ENCODE measurements at regions not wholly inside any gene's neighbourhood (a gene's known extent, or its start where the extent isn't known, plus 50 kb on each side); places are given as distances from the start of the nearest gene placed in this dataset.

DNA sequence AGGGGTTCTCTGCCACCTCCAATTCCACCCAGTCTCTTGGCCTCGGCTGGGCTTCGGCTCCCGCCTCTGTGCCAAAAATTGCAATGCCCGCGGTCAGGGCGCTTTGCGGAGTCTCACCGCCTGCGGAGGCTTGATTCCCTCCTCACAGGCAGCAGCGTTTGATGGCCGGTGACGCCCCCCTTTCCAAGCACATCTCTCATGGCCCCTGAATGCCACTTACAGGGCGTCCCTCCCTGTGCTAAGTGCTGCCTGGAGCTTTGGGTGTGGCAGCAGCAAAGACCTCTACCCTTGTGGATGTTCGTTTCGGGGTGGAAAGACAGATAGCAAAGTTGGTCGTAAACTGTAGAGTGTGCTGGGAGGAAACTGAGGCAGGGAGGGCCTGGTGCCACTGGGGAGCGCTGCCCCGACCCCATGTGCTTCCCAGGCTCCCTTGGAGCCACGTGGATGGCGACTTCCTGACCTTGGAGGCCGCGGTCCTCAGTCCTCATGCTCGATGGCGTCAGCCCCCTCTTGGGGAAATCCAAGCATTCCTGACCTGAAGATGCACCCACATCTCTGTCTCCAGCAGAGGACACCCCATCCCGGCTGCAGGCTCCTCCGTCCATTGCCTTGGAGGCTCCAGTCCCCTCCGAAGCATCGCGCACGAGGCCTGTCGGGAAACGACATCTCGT lies 249.2 kb upstream of the IRX4 start:
- TF ChIP-seq POLR2A (IDR thresholded peaks at IDR 0.05; ENCODE audit: low read depth, low read length) (no peak), CTCF (IDR thresholded peaks at IDR 0.05; ENCODE audit: extremely low read depth in 1 of 2, insufficient read depth in 1 of 2, low read depth in 1 of 2, low read length in 2 of 2) (no peak), JUN (IDR thresholded peaks at IDR 0.05; ENCODE audit: borderline replicate concordance, insufficient read depth, insufficient read length, low read depth) (no peak), FOS (IDR thresholded peaks at IDR 0.05; ENCODE audit: borderline replicate concordance, insufficient read depth, low read length) (no peak), POLR2AphosphoS5 (IDR thresholded peaks at IDR 0.05; ENCODE audit: insufficient read depth, low read depth, low read length) (no peak), GATA2 (IDR thresholded peaks at IDR 0.05; ENCODE audit: insufficient read depth, insufficient read length, low read depth, low read length) (no peak), MYC (IDR thresholded peaks at IDR 0.05; ENCODE audit: low read depth, low read length) (no peak)
- no peak overlapping the region for H3K4me3 ChIP-seq (replicated peaks in 1 of 3; ENCODE audit: insufficient read depth in 1 of 3, low read depth in 1 of 3, low read length in 3 of 3)
- DNase-seq (ENCODE audit: low read depth, low spot score): no peak
- H3K36me3 ChIP-seq (ENCODE audit: control insufficient read depth in 2 of 2, extremely low read depth in 1 of 2, insufficient read depth in 2 of 2, low read length in 2 of 2): no peaks in the 10 kb centered on the region
- dilution Hi-C loops (cut with MboI; ENCODE audit: extremely low pct_ligation_motif_present, low sequenced_read_pairs): no loop called here
- no peaks in the 10 kb centered on the region for H3K9me3 ChIP-seq (replicated peaks; ENCODE audit: control insufficient read depth, insufficient read depth, low read length)
- no peaks in the 10 kb centered on the region for H3K27me3 ChIP-seq (ENCODE audit: control insufficient read depth in 2 of 2, insufficient read depth in 2 of 2, low read length in 2 of 2)
- no TSS peak for BruUV-seq (replicated peaks)
- no peak overlapping the region for H3K9ac ChIP-seq (replicated peaks; ENCODE audit: extremely low read depth, insufficient read depth, low read length)
- POLR2A ChIA-PET: no interaction called here
- FAIRE-seq: no peak
- H3K79me2 ChIP-seq (ENCODE audit: control insufficient read depth, insufficient read depth, low read length): no peaks in the 10 kb centered on the region
- H3K4me2 ChIP-seq (ENCODE audit: insufficient read depth, low read length): no peak overlapping the region
- no peak overlapping the region for H2AFZ ChIP-seq (ENCODE audit: low read depth, low read length)
- H3K9me1 ChIP-seq (replicated peaks; ENCODE audit: control insufficient read depth, extremely low read depth, insufficient read depth, low read length): no peaks in the 10 kb centered on the region
- CTCF ChIA-PET: no interaction called here
- no peaks in the 10 kb centered on the region for H4K20me1 ChIP-seq (replicated peaks; ENCODE audit: control insufficient read depth, extremely low read depth, insufficient read depth, low read length)
- no peaks in the 10 kb centered on the region for H3K4me1 ChIP-seq (ENCODE audit: control insufficient read depth, extremely low read depth, insufficient read depth, low read length)
- H3K27ac ChIP-seq (ENCODE audit: insufficient read depth, low read depth, low read length): no peak overlapping the region
- intact Hi-C loops (cut with micrococcal nuclease): no loop called here

All from endothelial cell of umbilical vein (primary cell).